ENCODE measurements at regions not wholly inside any gene's neighbourhood (a gene's known extent, or its start where the extent isn't known, plus 50 kb on each side); places are given as distances from the start of the nearest gene placed in this dataset.

DNA sequence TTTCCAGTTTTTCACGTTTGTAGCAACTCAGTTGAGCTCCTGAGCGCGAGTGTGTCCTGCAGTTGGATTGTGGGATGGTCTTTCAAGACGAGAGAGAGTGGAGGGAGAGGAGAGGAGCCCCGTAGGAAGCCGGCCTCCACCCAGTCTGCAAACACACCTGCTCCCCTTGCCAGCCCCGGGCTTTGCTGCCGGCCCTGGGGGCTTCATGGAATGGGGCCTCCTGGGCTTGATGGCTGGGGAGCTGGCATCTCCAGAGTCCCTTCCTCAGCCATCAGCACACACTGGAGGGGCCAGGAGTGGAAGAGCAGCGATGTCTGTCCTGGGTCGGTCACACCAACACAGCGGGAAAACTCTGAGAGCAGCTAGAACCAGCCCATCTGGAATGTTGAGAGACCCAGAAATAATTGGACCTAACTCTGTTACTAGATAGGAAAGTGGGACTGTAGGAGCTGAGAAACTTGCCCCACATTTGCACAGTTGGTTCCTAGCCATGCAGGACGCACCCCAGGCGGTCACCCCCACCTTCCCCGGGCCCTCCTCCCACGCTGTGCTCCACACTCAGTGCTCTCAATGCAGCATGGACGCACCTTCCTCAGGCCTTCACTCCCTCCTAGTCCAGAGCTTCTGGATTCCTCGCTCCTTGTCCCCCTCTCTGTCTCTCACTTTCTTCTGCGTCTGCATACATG is 69.6 kb downstream of the PTGR3 start:
- Mint-ChIP-seq H3K27ac (ENCODE audit: unreplicated experiment) (no peak overlapping the region), H3K9me3 (ENCODE audit: low read depth, unreplicated experiment) (no peaks in the 10 kb centered on the region), H3K4me1 (ENCODE audit: low read depth, unreplicated experiment) (no peaks in the 10 kb centered on the region), H3K27me3 (ENCODE audit: unreplicated experiment) (peaks cover 25% of the 10 kb centered on the region), H3K4me3 (ENCODE audit: low read depth, unreplicated experiment) (no peak overlapping the region), H3K36me3 (ENCODE audit: insufficient read depth, unreplicated experiment) (no peaks in the 10 kb centered on the region)
- TF ChIP-seq, protein P1, sequence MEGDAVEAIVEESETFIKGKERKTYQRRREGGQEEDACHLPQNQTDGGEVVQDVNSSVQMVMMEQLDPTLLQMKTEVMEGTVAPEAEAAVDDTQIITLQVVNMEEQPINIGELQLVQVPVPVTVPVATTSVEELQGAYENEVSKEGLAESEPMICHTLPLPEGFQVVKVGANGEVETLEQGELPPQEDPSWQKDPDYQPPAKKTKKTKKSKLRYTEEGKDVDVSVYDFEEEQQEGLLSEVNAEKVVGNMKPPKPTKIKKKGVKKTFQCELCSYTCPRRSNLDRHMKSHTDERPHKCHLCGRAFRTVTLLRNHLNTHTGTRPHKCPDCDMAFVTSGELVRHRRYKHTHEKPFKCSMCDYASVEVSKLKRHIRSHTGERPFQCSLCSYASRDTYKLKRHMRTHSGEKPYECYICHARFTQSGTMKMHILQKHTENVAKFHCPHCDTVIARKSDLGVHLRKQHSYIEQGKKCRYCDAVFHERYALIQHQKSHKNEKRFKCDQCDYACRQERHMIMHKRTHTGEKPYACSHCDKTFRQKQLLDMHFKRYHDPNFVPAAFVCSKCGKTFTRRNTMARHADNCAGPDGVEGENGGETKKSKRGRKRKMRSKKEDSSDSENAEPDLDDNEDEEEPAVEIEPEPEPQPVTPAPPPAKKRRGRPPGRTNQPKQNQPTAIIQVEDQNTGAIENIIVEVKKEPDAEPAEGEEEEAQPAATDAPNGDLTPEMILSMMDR (IDR thresholded peaks at IDR 0.05; ENCODE audit: unreplicated experiment), result no peak
- no TSS peak for BruUV-seq (replicated peaks)
- DNase-seq, result no peak
- CTCF ChIA-PET, result no interaction called here
- intact Hi-C loops (cut with micrococcal nuclease; ENCODE audit: unreplicated experiment), result no loop called here

DNA sequence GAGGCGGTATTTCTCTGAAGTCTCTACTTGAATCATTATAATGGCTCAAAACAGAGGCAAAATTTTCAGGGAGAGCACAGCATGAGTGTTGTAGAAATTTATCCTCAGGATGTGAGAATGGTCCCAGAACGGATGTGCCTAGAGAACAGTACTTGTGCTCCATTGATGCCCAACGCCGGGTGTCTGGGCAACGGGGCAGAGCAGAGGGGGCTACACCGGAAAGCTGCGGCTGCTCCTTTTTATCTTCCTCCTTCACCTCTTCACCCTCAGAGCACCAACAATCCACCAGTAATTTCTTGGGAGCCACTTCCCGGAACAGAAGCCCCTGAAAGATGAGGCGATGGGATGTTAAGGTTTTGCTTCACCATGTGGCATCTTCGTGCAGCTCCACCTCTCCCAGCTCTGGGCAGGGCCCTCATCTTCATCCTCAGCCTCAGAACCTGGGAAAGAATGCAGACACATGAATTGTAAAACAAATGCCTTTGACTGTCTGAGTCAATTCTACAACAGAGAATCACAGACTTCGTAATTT is 71.5 kb downstream of the PTGR3 start:
- Mint-ChIP-seq H3K27me3 (ENCODE audit: unreplicated experiment) (peaks cover 25% of the 10 kb centered on the region), H3K4me3 (ENCODE audit: low read depth, unreplicated experiment) (no peak overlapping the region), H3K4me1 (ENCODE audit: low read depth, unreplicated experiment) (no peaks in the 10 kb centered on the region), H3K27ac (ENCODE audit: unreplicated experiment) (no peak overlapping the region), H3K36me3 (ENCODE audit: insufficient read depth, unreplicated experiment) (no peaks in the 10 kb centered on the region), H3K9me3 (ENCODE audit: low read depth, unreplicated experiment) (peaks cover 2% of the 10 kb centered on the region)
- DNase-seq, result no peak
- intact Hi-C loops (cut with micrococcal nuclease; ENCODE audit: unreplicated experiment), result no loop called here
- CTCF ChIA-PET, result no interaction called here
- BruUV-seq (replicated peaks), result no TSS peak
- TF ChIP-seq, protein P1 (IDR thresholded peaks at IDR 0.05; ENCODE audit: unreplicated experiment), result no peak

DNA sequence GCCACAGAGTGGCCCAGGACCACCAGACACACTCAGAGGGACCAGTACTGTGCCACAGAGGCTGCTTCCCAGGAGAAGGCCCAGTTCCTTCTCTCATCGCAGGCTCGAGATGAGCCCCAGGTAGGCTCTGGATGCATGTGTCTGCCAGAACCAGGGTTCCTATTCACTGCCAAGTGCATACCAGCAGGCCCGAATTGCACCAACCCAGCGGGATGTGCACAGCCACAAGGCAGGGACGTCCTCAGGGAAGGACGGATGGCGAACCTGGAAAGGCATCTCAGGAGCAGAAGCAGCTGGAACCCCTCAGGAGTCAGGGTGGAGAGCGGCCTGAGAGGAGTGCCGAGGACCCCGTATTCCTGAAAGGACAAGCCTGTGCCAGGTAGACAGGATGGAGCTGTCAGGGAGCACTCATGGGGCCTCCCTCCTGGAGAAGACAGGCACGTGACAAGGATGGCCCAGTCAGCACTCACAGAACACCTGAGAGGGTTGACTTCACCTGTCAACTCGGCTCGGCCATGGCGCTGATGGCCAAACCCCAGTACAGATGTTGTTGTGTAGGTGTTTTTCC is 73.7 kb downstream of the PTGR3 start:
- no peak overlapping the region for H3K4me3 Mint-ChIP-seq (ENCODE audit: low read depth, unreplicated experiment)
- H3K36me3 Mint-ChIP-seq (ENCODE audit: insufficient read depth, unreplicated experiment), result no peaks in the 10 kb centered on the region
- H3K9me3 Mint-ChIP-seq (ENCODE audit: low read depth, unreplicated experiment), result peaks cover 2% of the 10 kb centered on the region
- TF ChIP-seq, protein P1 (IDR thresholded peaks at IDR 0.05; ENCODE audit: unreplicated experiment), result no peak
- CTCF ChIA-PET, result no interaction called here
- peaks cover 12% of the 10 kb centered on the region for H3K27me3 Mint-ChIP-seq (ENCODE audit: unreplicated experiment)
- no peaks in the 10 kb centered on the region for H3K4me1 Mint-ChIP-seq (ENCODE audit: low read depth, unreplicated experiment)
- no peak for DNase-seq
- intact Hi-C loops (cut with micrococcal nuclease; ENCODE audit: unreplicated experiment), result no loop called here
- BruUV-seq (replicated peaks), result no TSS peak
- no peak overlapping the region for H3K27ac Mint-ChIP-seq (ENCODE audit: unreplicated experiment)

DNA sequence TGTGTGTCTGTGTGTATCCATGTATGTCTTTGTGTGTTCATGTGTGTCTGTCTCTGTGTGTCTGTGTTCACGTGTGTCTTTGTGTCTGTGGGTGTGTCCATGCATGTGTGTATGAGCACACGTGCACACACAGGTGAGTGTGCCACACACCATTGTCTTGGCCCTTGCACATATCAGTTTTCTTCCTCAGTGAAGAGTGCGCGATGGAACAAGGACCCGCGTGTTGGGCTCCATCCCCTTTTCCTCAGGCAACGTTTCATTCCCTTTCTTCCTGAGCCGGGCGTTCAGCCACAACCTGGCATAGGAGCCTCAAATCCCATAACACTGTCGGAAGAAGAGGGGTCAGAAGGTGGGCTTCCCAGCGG is 74.3 kb downstream of the PTGR3 start:
- CTCF ChIA-PET, result no interaction called here
- Mint-ChIP-seq H3K36me3 (ENCODE audit: insufficient read depth, unreplicated experiment) (no peaks in the 10 kb centered on the region), H3K9me3 (ENCODE audit: low read depth, unreplicated experiment) (peaks cover 2% of the 10 kb centered on the region), H3K4me1 (ENCODE audit: low read depth, unreplicated experiment) (no peaks in the 10 kb centered on the region), H3K27me3 (ENCODE audit: unreplicated experiment) (peaks cover 5% of the 10 kb centered on the region), H3K4me3 (ENCODE audit: low read depth, unreplicated experiment) (no peak overlapping the region), H3K27ac (ENCODE audit: unreplicated experiment) (no peak overlapping the region)
- intact Hi-C loops (cut with micrococcal nuclease; ENCODE audit: unreplicated experiment), result no loop called here
- TF ChIP-seq, protein P1 (IDR thresholded peaks at IDR 0.05; ENCODE audit: unreplicated experiment), result no peak
- no TSS peak for BruUV-seq (replicated peaks)
- no peak for DNase-seq

All from Calu3 (cell line).